Tibial nerve (tissue), 4 donors: ENCODE measurements at regions not wholly inside any gene's neighbourhood (a gene's known extent, or its start where the extent isn't known, plus 50 kb on each side); places are given as distances from the start of the nearest gene placed in this dataset.

Experiments used
- DNase-seq, 2 donors: peaks; one replicate each; pipeline ENCODE4 v3.0.0-alpha.2; 2019; ENCODE audit warnings: low spot score in 2 of 2
- H3K27ac ChIP-seq, 4 donors: fragments of 200-600 bp; sonication (generic) in 3 of 4; one replicate each; pipeline ENCODE4 v1.5.1; 2017 to 2019; ENCODE audit warnings: mild to moderate bottlenecking in 1 of 4
- H3K27me3 ChIP-seq, 2 donors: fragments of 200-600 bp; sonication (generic) in 1 of 2; one replicate each; pipeline versions ENCODE4 v1.5.1 to v1.6.0; 2017 to 2019
- H3K36me3 ChIP-seq, 3 donors: fragments of 200-600 bp; sonication (generic); one replicate each; pipeline ENCODE4 v1.5.1; 2018 to 2019
- H3K4me1 ChIP-seq, 4 donors: fragments of 200-600 bp; sonication (generic) in 3 of 4; one replicate each; pipeline ENCODE4 v1.5.1; 2017 to 2019
- H3K4me3 ChIP-seq, 4 donors: fragments of 200-600 bp; sonication (generic) in 3 of 4; one replicate each; pipeline ENCODE4 v1.5.1; 2017 to 2019; ENCODE audit warnings: mild to moderate bottlenecking in 1 of 4, moderate library complexity in 1 of 4
- H3K9me3 ChIP-seq, 4 donors: fragments of 200-600 bp; sonication (generic) in 3 of 4; one replicate each; pipeline ENCODE4 v1.5.1; 2017 to 2019
- CTCF ChIP-seq, 5 experiments: fragments of 200-600 bp in 3 of 5; fragments of 450-650 bp in 2 of 5; sonication (generic) in 3 of 5; IDR thresholded peaks; one replicate each; pipeline ENCODE4 v1.5.1; 2016 to 2019; ENCODE audit warnings: antibody characterized with exemption in 5 of 5, mild to moderate bottlenecking in 3 of 5, moderate library complexity in 2 of 5
- EP300 ChIP-seq, 2 donors: sonication (generic); formaldehyde crosslinking; IDR thresholded peaks; one replicate each; pipeline ENCODE4 v1.6.1; 2017; ENCODE audit warnings: antibody characterized with exemption in 2 of 2, mild to moderate bottlenecking in 1 of 2
- POLR2A ChIP-seq, 2 donors: fragments of 450-650 bp; IDR thresholded peaks; one replicate each; pipeline ENCODE4 v1.6.1; 2017; ENCODE audit warnings: antibody characterized with exemption in 2 of 2, mild to moderate bottlenecking in 2 of 2, moderate library complexity in 2 of 2
- WGBS, 2 donors: methylation state at CpG; one replicate each; pipeline ENCODE4 v1.1.5; 2018; 5-methylcytosine and 5-hydroxymethylcytosine counted together

GRCh38 chr1:229094476-229095311 lies 176.2 kb upstream of the RAB4A start:
- Histone ChIP-seq H3K27me3 (no peaks in the 10 kb centered on the region), H3K36me3 (no peaks in the 10 kb centered on the region), H3K9me3 (no peaks in the 10 kb centered on the region), H3K27ac (peak overlapping the region in 1 of 4 donors; percentile 52), H3K4me1 (peaks cover 0 to 17% (median 0%) of the 10 kb centered on the region in 4 donors), H3K4me3 (no peak overlapping the region)
- TF ChIP-seq POLR2A (IDR thresholded peaks at IDR 0.05) (no peak), EP300 (IDR thresholded peaks at IDR 0.05) (no peak), CTCF (IDR thresholded peaks at IDR 0.05) (no peak)
- WGBS, 2 donors: 76 to 79% methylated on average over 10 to 13 of the region's 13 CpGs
- DNase-seq: peak in 1 of 2 donors; percentile 28

GRCh38 chr1:229095325-229095724 lies 175.6 kb upstream of the RAB4A start:
- H3K4me1 ChIP-seq: peaks cover 0 to 17% (median 0%) of the 10 kb centered on the region in 4 donors
- H3K27ac ChIP-seq: no peak overlapping the region
- DNase-seq: no peak

GRCh38 chr1:229097356-229097755 lies 173.6 kb upstream of the RAB4A start:
- DNase-seq: no peak
- WGBS, 2 donors: 81 to 92% methylated on average over 7 of the region's 7 CpGs
- Histone ChIP-seq H3K36me3 (no peaks in the 10 kb centered on the region), H3K4me3 (no peak overlapping the region), H3K27me3 (no peaks in the 10 kb centered on the region), H3K4me1 (peaks cover 0 to 8% (median 0%) of the 10 kb centered on the region in 4 donors), H3K27ac (no peak overlapping the region), H3K9me3 (no peaks in the 10 kb centered on the region)
- TF ChIP-seq EP300 (IDR thresholded peaks at IDR 0.05) (no peak), POLR2A (IDR thresholded peaks at IDR 0.05) (no peak), CTCF (IDR thresholded peaks at IDR 0.05) (no peak)

More at GRCh38 chr1:229095325-229095724, 175.6 kb upstream of the RAB4A start:
- H3K36me3 ChIP-seq: no peaks in the 10 kb centered on the region
- TF ChIP-seq POLR2A (IDR thresholded peaks at IDR 0.05) (no peak), CTCF (IDR thresholded peaks at IDR 0.05) (no peak), EP300 (IDR thresholded peaks at IDR 0.05) (no peak)
- no peaks in the 10 kb centered on the region for H3K9me3 ChIP-seq
- H3K27me3 ChIP-seq: no peaks in the 10 kb centered on the region
- no peak overlapping the region for H3K4me3 ChIP-seq

GRCh38 chr1:229098361-229098760 lies 172.6 kb upstream of the RAB4A start:
- H3K27ac ChIP-seq: no peak overlapping the region
- H3K4me1 ChIP-seq: peaks cover 0 to 13% (median 0%) of the 10 kb centered on the region in 4 donors
- no peak for TF ChIP-seq CTCF (IDR thresholded peaks at IDR 0.05)
- TF ChIP-seq POLR2A (IDR thresholded peaks at IDR 0.05): no peak
- no peak for TF ChIP-seq EP300 (IDR thresholded peaks at IDR 0.05)
- H3K36me3 ChIP-seq: no peaks in the 10 kb centered on the region
- no peaks in the 10 kb centered on the region for H3K9me3 ChIP-seq
- H3K4me3 ChIP-seq: no peak overlapping the region
- H3K27me3 ChIP-seq: no peaks in the 10 kb centered on the region
- DNase-seq: no peak

GRCh38 chr1:229098903-229099578 lies 171.9 kb upstream of the RAB4A start:
- no peak for DNase-seq
- H3K27me3 ChIP-seq: no peaks in the 10 kb centered on the region
- H3K4me1 ChIP-seq: peaks cover 0 to 19% (median 0%) of the 10 kb centered on the region in 4 donors
- 77 to 79% methylated on average over 8 of the region's 8 CpGs for WGBS, 2 donors
- H3K27ac ChIP-seq: no peak overlapping the region
- H3K4me3 ChIP-seq: no peak overlapping the region
- TF ChIP-seq POLR2A (IDR thresholded peaks at IDR 0.05) (no peak), EP300 (IDR thresholded peaks at IDR 0.05) (no peak), CTCF (IDR thresholded peaks at IDR 0.05) (no peak)
- H3K36me3 ChIP-seq: no peaks in the 10 kb centered on the region
- no peaks in the 10 kb centered on the region for H3K9me3 ChIP-seq
